ENCODE measurements at regions not wholly inside any gene's neighbourhood (a gene's known extent, or its start where the extent isn't known, plus 50 kb on each side); places are given as distances from the start of the nearest gene placed in this dataset.

- Mint-ChIP-seq H3K27me3 (no peaks in the 10 kb centered on the region), H3K27ac (no peak overlapping the region), H3K4me1 (no peaks in the 10 kb centered on the region), H3K9me3 (no peaks in the 10 kb centered on the region), H3K36me3 (no peaks in the 10 kb centered on the region), H3K4me3 (no peak overlapping the region)
- intact Hi-C loops (cut with micrococcal nuclease): no loop called here
- H3K27me3 ChIP-seq (ENCODE audit: insufficient read depth, low read length): no peaks in the 10 kb centered on the region
- H3K36me3 ChIP-seq (ENCODE audit: insufficient read depth, low read length): no peaks in the 10 kb centered on the region
- H3K9me3 ChIP-seq (ENCODE audit: control insufficient read depth in 1 of 2, low read length in 2 of 2): no peaks in the 10 kb centered on the region
- ChIA-PET CTCF (ENCODE audit: partially characterized antibody) (no interaction called here), POLR2A (ENCODE audit: partially characterized antibody) (no interaction called here)
- DNase-seq: no peak
- no peak overlapping the region for H3K4me3 ChIP-seq (ENCODE audit: low read length in 2 of 2)
- no peak overlapping the region for H3K27ac ChIP-seq (ENCODE audit: low read depth, low read length)
- H3K4me1 ChIP-seq (ENCODE audit: insufficient read depth, low read length): no peaks in the 10 kb centered on the region
Measured at GRCh38 chrX:134732152-134732551, 64.9 kb downstream of the PABIR2 start.

GRCh38 chrX:134727363-134727762 is 69.1 kb upstream of the PLAC1 start:
- Histone ChIP-seq H3K9me3 (ENCODE audit: control insufficient read depth in 1 of 2, low read length in 2 of 2) (no peaks in the 10 kb centered on the region), H3K36me3 (ENCODE audit: insufficient read depth, low read length) (no peaks in the 10 kb centered on the region), H3K27me3 (ENCODE audit: insufficient read depth, low read length) (no peaks in the 10 kb centered on the region), H3K27ac (ENCODE audit: low read depth, low read length) (no peak overlapping the region), H3K4me3 (ENCODE audit: low read length in 2 of 2) (no peak overlapping the region), H3K4me1 (ENCODE audit: insufficient read depth, low read length) (no peaks in the 10 kb centered on the region)
- Mint-ChIP-seq H3K27me3 (peaks cover 0 to 1% of the 10 kb centered on the region in 2 donors), H3K9me3 (peaks cover 0 to 2% (median 0%) of the 10 kb centered on the region in 8 donors), H3K4me1 (no peaks in the 10 kb centered on the region), H3K27ac (no peak overlapping the region), H3K4me3 (no peak overlapping the region), H3K36me3 (no peaks in the 10 kb centered on the region)
- no peak for DNase-seq
- ChIA-PET CTCF (ENCODE audit: partially characterized antibody) (no interaction called here), POLR2A (ENCODE audit: partially characterized antibody) (no interaction called here)
- intact Hi-C loops (cut with micrococcal nuclease): no loop called here

DNA sequence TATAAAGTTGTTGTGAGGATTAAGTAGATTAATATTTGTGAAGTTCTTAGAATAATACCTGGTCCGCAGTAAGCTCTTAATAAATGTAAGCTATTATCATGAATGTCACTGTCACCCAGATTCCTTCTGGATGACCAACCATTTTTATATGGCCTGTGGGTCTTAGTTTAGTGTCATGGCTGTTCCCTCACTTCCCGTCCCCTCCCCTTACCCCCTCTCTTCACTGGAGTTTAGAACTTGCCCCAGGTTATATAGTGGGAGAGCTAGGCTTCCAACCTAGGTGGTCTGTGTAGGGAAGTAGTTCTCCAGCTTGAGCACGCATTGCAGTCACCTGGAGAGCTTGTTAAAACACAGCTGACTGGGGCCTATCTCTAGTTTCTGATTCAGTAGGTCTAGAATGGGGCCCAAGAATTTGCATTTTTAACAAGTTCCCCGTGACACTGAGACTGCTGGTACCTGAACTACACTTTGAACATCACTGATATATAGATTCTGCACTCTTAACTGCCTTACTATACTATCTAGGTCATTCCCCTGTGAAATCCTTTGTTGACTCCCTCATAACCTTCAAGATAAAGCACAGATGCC is 66.9 kb upstream of the PLAC1 start:
- Histone ChIP-seq H3K4me1 (ENCODE audit: insufficient read depth, low read length) (no peaks in the 10 kb centered on the region), H3K27ac (ENCODE audit: low read depth, low read length) (no peak overlapping the region), H3K9me3 (ENCODE audit: control insufficient read depth in 1 of 2, low read length in 2 of 2) (no peaks in the 10 kb centered on the region), H3K36me3 (ENCODE audit: insufficient read depth, low read length) (no peaks in the 10 kb centered on the region), H3K4me3 (ENCODE audit: low read length in 2 of 2) (no peak overlapping the region), H3K27me3 (ENCODE audit: insufficient read depth, low read length) (no peaks in the 10 kb centered on the region)
- DNase-seq: no peak
- Mint-ChIP-seq H3K36me3 (no peaks in the 10 kb centered on the region), H3K9me3 (peaks cover 0 to 3% (median 0%) of the 10 kb centered on the region in 8 donors), H3K4me1 (no peaks in the 10 kb centered on the region), H3K4me3 (no peak overlapping the region), H3K27ac (no peak overlapping the region), H3K27me3 (peaks cover 0 to 1% of the 10 kb centered on the region in 2 donors)
- ChIA-PET CTCF (ENCODE audit: partially characterized antibody) (no interaction called here), POLR2A (ENCODE audit: partially characterized antibody) (no interaction called here)
- intact Hi-C loops (cut with micrococcal nuclease): no loop called here

- DNase-seq: no peak
- no peaks in the 10 kb centered on the region for H3K36me3 ChIP-seq (ENCODE audit: insufficient read depth, low read length)
- intact Hi-C loops (cut with micrococcal nuclease): no loop called here
Measured at GRCh38 chrX:134721766-134722532, 63.7 kb upstream of the PLAC1 start.

GRCh38 chrX:134718966-134719317 is 60.7 kb upstream of the PLAC1 start:
- ChIA-PET POLR2A (ENCODE audit: partially characterized antibody) (no interaction called here), CTCF (ENCODE audit: partially characterized antibody) (no interaction called here)
- H3K27ac Mint-ChIP-seq: no peak overlapping the region
- peaks cover 6% of the 10 kb centered on the region for H3K4me1 ChIP-seq (ENCODE audit: insufficient read depth, low read length)
- intact Hi-C loops (cut with micrococcal nuclease): no loop called here
- no peak overlapping the region for H3K27ac ChIP-seq (ENCODE audit: low read depth, low read length)
- H3K36me3 ChIP-seq (ENCODE audit: insufficient read depth, low read length): no peaks in the 10 kb centered on the region
- H3K4me3 Mint-ChIP-seq: no peak overlapping the region
- H3K9me3 Mint-ChIP-seq: peaks cover 0 to 2% (median 0%) of the 10 kb centered on the region in 8 donors
- H3K27me3 Mint-ChIP-seq: no peaks in the 10 kb centered on the region
- peak in 2 of 5 donors; percentile 5 to 9 for DNase-seq
- H3K4me3 ChIP-seq (ENCODE audit: low read length in 2 of 2): no peak overlapping the region
- no peaks in the 10 kb centered on the region for H3K9me3 ChIP-seq (ENCODE audit: control insufficient read depth in 1 of 2, low read length in 2 of 2)
- no peaks in the 10 kb centered on the region for H3K36me3 Mint-ChIP-seq
- H3K27me3 ChIP-seq (ENCODE audit: insufficient read depth, low read length): no peaks in the 10 kb centered on the region
- peaks cover 2 to 6% (median 5%) of the 10 kb centered on the region in 4 donors for H3K4me1 Mint-ChIP-seq

More at GRCh38 chrX:134721766-134722532, 63.7 kb upstream of the PLAC1 start:
- Mint-ChIP-seq H3K27me3 (peaks cover 0 to 1% of the 10 kb centered on the region in 2 donors), H3K9me3 (peaks cover 0 to 3% (median 0%) of the 10 kb centered on the region in 8 donors), H3K27ac (no peak overlapping the region), H3K4me1 (peaks cover 2 to 6% (median 5%) of the 10 kb centered on the region in 4 donors), H3K36me3 (no peaks in the 10 kb centered on the region), H3K4me3 (no peak overlapping the region)
- H3K27ac ChIP-seq (ENCODE audit: low read depth, low read length): no peak overlapping the region
- no peak overlapping the region for H3K4me3 ChIP-seq (ENCODE audit: low read length in 2 of 2)
- POLR2A ChIA-PET (ENCODE audit: partially characterized antibody): no interaction called here
- CTCF ChIA-PET (ENCODE audit: partially characterized antibody): no interaction called here
- peaks cover 6% of the 10 kb centered on the region for H3K4me1 ChIP-seq (ENCODE audit: insufficient read depth, low read length)
- H3K27me3 ChIP-seq (ENCODE audit: insufficient read depth, low read length): no peaks in the 10 kb centered on the region
- no peaks in the 10 kb centered on the region for H3K9me3 ChIP-seq (ENCODE audit: control insufficient read depth in 1 of 2, low read length in 2 of 2)

DNA sequence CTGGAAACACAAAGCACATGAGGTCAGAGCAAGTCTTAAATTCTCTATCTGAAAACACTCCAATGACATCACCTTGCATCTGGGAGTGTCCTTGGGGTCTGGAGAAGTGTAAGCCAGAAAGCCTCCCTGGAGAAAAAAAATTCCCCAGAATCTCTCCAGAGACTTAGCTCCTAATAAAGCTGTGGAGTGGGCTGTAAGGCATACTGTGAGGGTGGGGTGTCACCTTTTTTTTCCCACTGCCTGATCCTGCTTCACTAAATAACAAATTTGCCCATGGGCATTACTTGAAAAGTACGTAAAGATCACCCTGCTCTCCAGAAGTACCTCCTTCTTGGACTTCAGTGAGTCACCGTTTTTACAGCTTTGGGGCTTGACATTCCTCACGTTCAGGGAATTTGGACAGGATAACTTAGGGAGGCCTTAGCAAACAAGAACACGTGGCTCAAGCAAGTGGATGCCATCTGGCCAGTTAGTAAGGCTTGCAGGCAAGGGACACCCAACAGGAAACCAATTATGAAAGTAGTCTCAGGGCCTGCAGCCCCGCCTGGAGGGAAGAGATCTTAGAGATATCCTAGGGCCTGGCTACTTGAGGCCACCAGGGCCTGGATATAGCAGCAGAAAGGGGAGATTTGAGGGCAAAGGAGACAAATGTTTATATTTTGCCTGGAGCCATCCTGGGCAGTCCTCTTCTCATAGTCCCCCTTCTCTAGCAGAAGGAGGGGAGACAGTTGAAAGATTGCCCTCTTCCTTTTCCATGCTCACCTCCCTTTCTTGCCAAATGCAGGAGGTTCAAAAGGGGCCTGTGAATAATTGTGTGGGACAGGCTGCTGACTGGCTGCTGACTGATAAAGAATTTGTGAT is 60.1 kb upstream of the PLAC1 start:
- H3K4me1 Mint-ChIP-seq: peaks cover 2 to 6% (median 5%) of the 10 kb centered on the region in 4 donors
- Histone ChIP-seq H3K4me1 (ENCODE audit: insufficient read depth, low read length) (peaks cover 6% of the 10 kb centered on the region), H3K27ac (ENCODE audit: low read depth, low read length) (no peak overlapping the region), H3K27me3 (ENCODE audit: insufficient read depth, low read length) (no peaks in the 10 kb centered on the region), H3K9me3 (ENCODE audit: control insufficient read depth in 1 of 2, low read length in 2 of 2) (no peaks in the 10 kb centered on the region), H3K4me3 (ENCODE audit: low read length in 2 of 2) (no peak overlapping the region), H3K36me3 (ENCODE audit: insufficient read depth, low read length) (no peaks in the 10 kb centered on the region)
- POLR2A ChIA-PET (ENCODE audit: partially characterized antibody): no interaction called here
- intact Hi-C loops (cut with micrococcal nuclease): no loop called here
- peak overlapping the region in 1 of 7 donors; percentile 61 for H3K27ac Mint-ChIP-seq
- no peaks in the 10 kb centered on the region for H3K27me3 Mint-ChIP-seq
- DNase-seq: no peak
- CTCF ChIA-PET (ENCODE audit: partially characterized antibody): no interaction called here
- H3K36me3 Mint-ChIP-seq: no peaks in the 10 kb centered on the region
- peaks cover 0 to 2% (median 0%) of the 10 kb centered on the region in 8 donors for H3K9me3 Mint-ChIP-seq
- no peak overlapping the region for H3K4me3 Mint-ChIP-seq

DNA sequence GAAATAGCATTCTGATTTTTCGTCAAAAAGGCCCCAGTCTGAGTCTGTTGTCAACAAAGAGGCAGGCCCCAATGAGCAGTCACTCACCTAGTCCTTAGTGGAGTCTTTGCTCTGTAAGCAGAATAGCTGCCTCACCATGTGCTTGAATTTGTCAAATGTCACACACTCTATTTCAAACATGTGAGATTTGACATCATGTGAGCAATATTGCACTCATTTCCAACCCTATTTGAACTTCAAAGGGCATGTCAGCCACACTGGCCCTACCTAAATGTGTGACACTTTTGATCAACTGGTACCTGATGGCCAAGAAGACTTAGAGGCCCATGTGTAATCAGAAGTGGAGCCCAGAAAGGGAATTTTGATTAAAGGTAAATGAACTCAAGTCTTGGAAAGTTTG is 59.4 kb upstream of the PLAC1 start:
- Mint-ChIP-seq H3K27me3 (peaks cover 0 to 1% of the 10 kb centered on the region in 2 donors), H3K27ac (no peak overlapping the region), H3K4me1 (peaks cover 2 to 6% (median 5%) of the 10 kb centered on the region in 4 donors), H3K36me3 (no peaks in the 10 kb centered on the region), H3K4me3 (no peak overlapping the region), H3K9me3 (peaks cover 0 to 2% (median 0%) of the 10 kb centered on the region in 8 donors)
- H3K4me3 ChIP-seq (ENCODE audit: low read length in 2 of 2): no peak overlapping the region
- H3K36me3 ChIP-seq (ENCODE audit: insufficient read depth, low read length): no peaks in the 10 kb centered on the region
- ChIA-PET CTCF (ENCODE audit: partially characterized antibody) (no interaction called here), POLR2A (ENCODE audit: partially characterized antibody) (no interaction called here)
- peaks cover 6% of the 10 kb centered on the region for H3K4me1 ChIP-seq (ENCODE audit: insufficient read depth, low read length)
- intact Hi-C loops (cut with micrococcal nuclease): no loop called here
- no peak for DNase-seq
- no peak overlapping the region for H3K27ac ChIP-seq (ENCODE audit: low read depth, low read length)
- no peaks in the 10 kb centered on the region for H3K9me3 ChIP-seq (ENCODE audit: control insufficient read depth in 1 of 2, low read length in 2 of 2)
- no peaks in the 10 kb centered on the region for H3K27me3 ChIP-seq (ENCODE audit: insufficient read depth, low read length)
